ENCODE measurements at regions not wholly inside any gene's neighbourhood (a gene's known extent, or its start where the extent isn't known, plus 50 kb on each side); places are given as distances from the start of the nearest gene placed in this dataset.
"Not testable (repeated sequence)": the region's sequence is repeated elsewhere in the genome, so short reads cannot be mapped to it uniquely, and the experiment has no call there.

DNA sequence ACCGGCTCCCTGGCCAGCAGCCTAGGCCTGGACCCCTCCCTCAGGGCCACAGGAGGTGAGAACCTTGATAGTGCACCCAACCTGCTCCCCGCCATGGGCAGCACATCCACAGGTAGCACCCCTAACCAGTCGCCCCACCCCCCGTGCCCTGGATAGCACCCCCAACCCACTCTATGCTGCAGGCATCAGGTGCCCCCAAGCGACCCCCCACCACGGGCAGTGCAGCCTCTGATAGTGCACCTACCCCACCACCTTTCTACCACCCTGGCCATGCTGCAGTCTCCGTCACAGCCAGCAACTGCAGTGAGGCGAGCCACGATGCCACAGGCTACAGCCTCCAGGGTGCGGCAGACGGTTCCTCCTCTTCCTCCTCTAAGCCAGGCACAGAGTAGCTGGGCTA is 55.6 kb downstream of the SOWAHC start:
- H3K4me1 Mint-ChIP-seq, result no peaks in the 10 kb centered on the region
- DNase-seq (no peak), ATAC-seq (no peak)
- no peak overlapping the region for H3K4me3 Mint-ChIP-seq
- H3K27ac Mint-ChIP-seq, result no peak overlapping the region
- H3K36me3 Mint-ChIP-seq, result no peaks in the 10 kb centered on the region
- peaks cover 0 to 18% (median 7%) of the 10 kb centered on the region in 5 donors for H3K27me3 Mint-ChIP-seq
- POLR2A ChIA-PET, result no interaction called here
- H3K9me3 Mint-ChIP-seq, result no peaks in the 10 kb centered on the region

DNA sequence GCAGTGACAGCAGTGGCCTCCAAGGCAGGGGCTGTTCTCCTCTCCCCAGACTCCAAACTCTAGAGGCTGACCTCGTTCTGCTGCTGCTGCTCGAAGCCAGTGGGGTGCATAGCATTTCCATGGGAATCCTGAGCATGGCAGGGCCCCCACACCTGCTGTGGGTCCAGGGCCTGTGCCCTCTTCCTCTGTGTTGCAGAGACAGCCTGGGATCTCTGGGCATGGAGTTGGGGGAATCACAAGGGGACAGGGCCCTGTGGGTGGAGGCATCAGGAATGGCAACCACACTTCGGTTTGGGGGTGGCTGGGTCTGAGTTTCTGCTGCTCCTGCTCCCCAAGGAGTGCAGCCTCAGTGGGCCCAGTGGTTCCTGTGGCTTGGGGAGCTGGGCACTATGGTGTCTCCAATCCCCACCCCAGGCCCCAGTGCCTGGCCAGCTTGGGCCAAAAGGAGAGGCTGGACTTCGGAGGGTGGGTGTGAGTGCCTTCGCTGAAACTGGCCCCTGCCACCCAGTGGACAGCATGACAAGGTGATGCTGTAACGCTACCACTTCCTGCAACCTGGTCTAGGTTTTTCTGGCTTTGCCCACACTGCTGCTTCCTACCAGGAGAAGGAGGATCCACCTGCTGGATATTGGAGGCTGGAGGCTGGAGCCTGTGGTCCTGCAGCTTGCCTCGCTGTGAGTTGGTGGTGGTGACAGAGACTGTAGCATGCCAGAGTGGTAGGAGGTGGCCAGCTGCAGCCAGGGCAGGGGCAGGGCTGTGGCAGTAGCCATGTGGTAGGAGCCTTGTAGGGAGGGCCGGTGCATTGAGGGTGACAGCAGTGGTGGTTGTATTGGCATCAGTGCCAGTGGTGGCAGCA is 56.6 kb downstream of the SOWAHC start:
- H3K36me3 Mint-ChIP-seq, result no peaks in the 10 kb centered on the region
- POLR2A ChIA-PET, result no interaction called here
- H3K9me3 Mint-ChIP-seq, result no peaks in the 10 kb centered on the region
- no peaks in the 10 kb centered on the region for H3K4me1 Mint-ChIP-seq
- ATAC-seq (no peak), DNase-seq (no peak)
- peak overlapping the region in 1 of 10 donors; percentile 43 for H3K4me3 Mint-ChIP-seq
- no peak overlapping the region for H3K27ac Mint-ChIP-seq
- peaks cover 0 to 19% (median 10%) of the 10 kb centered on the region in 5 donors for H3K27me3 Mint-ChIP-seq

- Mint-ChIP-seq H3K27ac (no peak overlapping the region), H3K4me1 (no peaks in the 10 kb centered on the region), H3K27me3 (peaks cover 7 to 31% (median 15%) of the 10 kb centered on the region in 5 donors), H3K36me3 (no peaks in the 10 kb centered on the region), H3K4me3 (no peak overlapping the region), H3K9me3 (no peaks in the 10 kb centered on the region)
- POLR2A ChIA-PET, result no interaction called here
- no peak for ATAC-seq
- DNase-seq, result no peak
These were observed 60.9 kb downstream of the SOWAHC start for GRCh38 chr2:109674894-109675534.

- H3K27ac Mint-ChIP-seq, result no peak overlapping the region
- DNase-seq (no peak), ATAC-seq (no peak)
- H3K27me3 Mint-ChIP-seq, result peaks cover 7 to 32% (median 15%) of the 10 kb centered on the region in 5 donors
- H3K9me3 Mint-ChIP-seq, result no peaks in the 10 kb centered on the region
- POLR2A ChIA-PET, result no interaction called here
- no peak overlapping the region for H3K4me3 Mint-ChIP-seq
- H3K36me3 Mint-ChIP-seq, result no peaks in the 10 kb centered on the region
- no peaks in the 10 kb centered on the region for H3K4me1 Mint-ChIP-seq
These were observed 61.6 kb downstream of the SOWAHC start for GRCh38 chr2:109675666-109676345.

- Mint-ChIP-seq H3K4me3 (no peak overlapping the region), H3K27ac (no peak overlapping the region), H3K36me3 (no peaks in the 10 kb centered on the region), H3K4me1 (no peaks in the 10 kb centered on the region), H3K9me3 (no peaks in the 10 kb centered on the region), H3K27me3 (peaks cover 9 to 30% (median 15%) of the 10 kb centered on the region in 5 donors)
- ATAC-seq (no peak), DNase-seq (no peak)
- POLR2A ChIA-PET, result no interaction called here
These were observed 62.3 kb downstream of the SOWAHC start for GRCh38 chr2:109676346-109676902.

GRCh38 chr2:109677121-109677731 is 63.1 kb downstream of the SOWAHC start:
- POLR2A ChIA-PET, H3K36me3 Mint-ChIP-seq, ATAC-seq, H3K4me3 Mint-ChIP-seq, H3K4me1 Mint-ChIP-seq, DNase-seq, H3K9me3 Mint-ChIP-seq, H3K27ac Mint-ChIP-seq: not testable (repeated sequence)
- H3K27me3 Mint-ChIP-seq, result peaks cover 6 to 30% (median 15%) of the 10 kb centered on the region in 5 donors

DNA sequence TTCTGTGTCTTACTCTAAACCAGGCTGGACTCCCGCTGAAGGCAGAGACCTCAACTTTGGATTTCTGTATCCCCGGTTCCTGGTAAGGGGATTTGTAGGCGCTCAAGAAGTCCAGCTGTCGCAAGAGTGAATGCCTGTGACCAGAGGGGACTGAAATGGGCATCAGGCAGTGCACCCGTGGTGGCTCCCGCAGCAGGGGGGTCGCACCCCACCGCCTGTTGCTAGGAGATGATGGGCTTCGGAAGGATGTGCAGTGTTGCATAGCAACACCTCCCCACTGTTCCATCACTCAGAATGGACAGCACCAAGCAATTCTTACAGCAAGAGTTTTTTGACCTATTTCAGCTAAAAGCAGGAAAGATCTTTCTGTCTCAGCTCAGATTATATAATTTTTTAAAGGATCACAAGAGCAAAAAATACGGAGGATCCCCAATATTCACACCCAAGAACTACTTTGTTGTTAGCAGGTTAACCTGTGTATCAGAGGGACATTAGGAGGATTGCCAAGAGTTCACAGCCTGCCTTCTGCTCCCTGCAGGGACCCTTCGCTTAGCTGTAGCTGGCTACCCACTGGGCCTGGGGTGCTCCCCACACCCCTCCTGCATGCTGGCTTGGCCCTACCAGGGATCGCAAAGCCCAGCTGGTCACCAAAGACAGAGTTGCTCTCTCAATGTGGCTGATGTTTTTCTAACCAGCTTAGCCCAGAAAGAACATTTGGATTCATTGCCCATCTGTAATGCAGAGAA is 63.8 kb downstream of the SOWAHC start:
- H3K27me3 Mint-ChIP-seq, result peaks cover 5 to 30% (median 15%) of the 10 kb centered on the region in 5 donors
- no peaks in the 10 kb centered on the region for H3K9me3 Mint-ChIP-seq
- ATAC-seq, result no peak
- DNase-seq, result no peak
- POLR2A ChIA-PET, result interaction anchor here (0.5 kb wide), 1 partner anchor 817 kb away, joined by 3 read pairs; no protein-coding TSS in a partner anchor
- H3K4me1 Mint-ChIP-seq, result no peaks in the 10 kb centered on the region
- no peak overlapping the region for H3K27ac Mint-ChIP-seq
- H3K4me3 Mint-ChIP-seq, result no peak overlapping the region
- H3K36me3 Mint-ChIP-seq, result no peaks in the 10 kb centered on the region

DNA sequence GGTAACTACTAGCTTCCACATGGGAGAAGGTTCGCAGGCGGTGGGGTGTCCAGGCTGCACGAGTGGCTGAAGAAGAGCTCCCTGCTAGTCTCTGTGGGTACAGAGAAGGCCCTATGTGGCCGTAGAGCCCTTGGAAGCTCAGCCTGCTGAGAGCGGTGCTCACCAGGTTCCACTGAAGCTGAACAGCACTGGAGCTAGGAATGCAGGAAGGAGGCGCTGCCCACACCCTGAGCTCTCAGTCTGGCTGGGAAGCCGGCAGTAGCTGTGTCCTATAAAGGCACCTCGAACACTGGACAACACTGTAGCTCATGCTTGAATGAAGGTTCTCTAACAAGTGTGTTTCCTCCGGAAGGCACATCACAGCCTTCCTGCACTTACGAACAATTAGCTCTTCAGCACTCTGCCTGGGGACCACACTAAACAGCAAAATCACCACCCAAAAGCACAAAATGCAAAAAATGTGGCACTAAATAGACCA is 64.6 kb downstream of the SOWAHC start:
- ATAC-seq, H3K36me3 Mint-ChIP-seq, H3K9me3 Mint-ChIP-seq, POLR2A ChIA-PET, H3K4me1 Mint-ChIP-seq, H3K4me3 Mint-ChIP-seq, H3K27ac Mint-ChIP-seq, DNase-seq: not testable (repeated sequence)
- H3K27me3 Mint-ChIP-seq, result peaks cover 5 to 30% (median 15%) of the 10 kb centered on the region in 5 donors

DNA sequence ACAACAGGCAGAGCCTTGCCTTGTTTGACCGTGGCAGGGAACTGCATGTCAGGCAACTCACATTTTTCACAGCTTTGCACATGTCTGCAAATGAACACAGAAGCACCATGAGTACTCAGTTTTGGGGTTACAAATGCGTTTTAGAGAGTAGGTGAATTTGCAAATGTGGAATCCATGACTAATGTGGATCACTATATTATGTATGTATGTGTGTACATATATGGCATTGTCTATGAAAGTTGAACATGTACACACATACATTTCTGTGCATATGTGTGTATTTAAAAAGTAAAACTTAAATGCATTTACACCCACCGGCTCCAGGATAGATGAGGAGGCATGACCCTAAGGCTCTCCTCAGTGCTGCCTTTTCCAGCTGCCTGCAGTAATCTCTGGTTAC is 65.1 kb downstream of the SOWAHC start:
- Mint-ChIP-seq H3K36me3 (no peaks in the 10 kb centered on the region), H3K27me3 (peaks cover 5 to 30% (median 15%) of the 10 kb centered on the region in 5 donors), H3K4me1 (no peaks in the 10 kb centered on the region), H3K4me3 (no peak overlapping the region), H3K9me3 (no peaks in the 10 kb centered on the region), H3K27ac (no peak overlapping the region)
- POLR2A ChIA-PET, result no interaction called here
- DNase-seq (no peak), ATAC-seq (no peak)

GRCh38 chr2:109679626-109680025 is 65.5 kb downstream of the SOWAHC start:
- H3K36me3 Mint-ChIP-seq, result no peaks in the 10 kb centered on the region
- H3K9me3 Mint-ChIP-seq, result no peaks in the 10 kb centered on the region
- ATAC-seq, result no peak
- H3K27me3 Mint-ChIP-seq, result peaks cover 4 to 29% (median 15%) of the 10 kb centered on the region in 5 donors
- POLR2A ChIA-PET, result no interaction called here
- no peak overlapping the region for H3K27ac Mint-ChIP-seq
- no peak overlapping the region for H3K4me3 Mint-ChIP-seq
- DNase-seq, result no peak
- no peaks in the 10 kb centered on the region for H3K4me1 Mint-ChIP-seq

DNA sequence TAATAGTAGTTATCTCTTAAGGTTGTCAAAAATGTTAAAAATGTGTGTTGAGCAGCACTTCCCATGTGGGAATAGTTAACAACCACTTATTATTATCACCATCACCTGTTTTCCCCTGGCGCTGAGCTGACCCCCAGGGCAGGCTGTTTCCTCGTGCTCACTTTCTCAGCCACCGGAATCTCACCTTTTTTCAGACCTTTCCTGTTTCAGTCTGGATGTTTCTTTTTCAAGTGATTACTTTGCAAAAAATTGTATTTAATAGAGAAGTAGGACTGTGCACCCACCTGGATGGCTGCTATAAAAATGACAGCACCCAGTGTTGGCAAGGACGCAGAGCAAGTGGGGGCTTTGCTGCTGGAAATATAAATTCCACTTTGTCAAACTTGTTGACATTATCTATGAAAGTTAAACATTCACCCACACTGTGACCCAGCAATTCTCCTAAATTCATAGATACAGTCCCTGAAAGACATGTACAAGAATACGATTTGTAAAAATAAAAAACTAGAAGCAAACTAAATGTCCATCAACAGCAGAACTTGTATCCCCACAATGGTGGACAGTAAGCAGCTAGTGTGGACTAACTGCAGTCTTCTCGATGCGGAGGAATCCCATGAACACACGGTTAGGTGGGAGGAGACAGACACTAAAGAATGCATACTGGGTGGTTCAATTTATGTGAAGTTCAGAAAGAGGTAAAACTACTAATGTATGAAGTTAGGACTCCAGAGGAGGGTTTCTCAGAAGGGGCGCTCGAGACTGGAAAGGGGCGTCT is 66.5 kb downstream of the SOWAHC start:
- Mint-ChIP-seq H3K27ac (peak overlapping the region in 1 of 10 donors; percentile 58), H3K36me3 (no peaks in the 10 kb centered on the region), H3K4me3 (no peak overlapping the region), H3K9me3 (no peaks in the 10 kb centered on the region), H3K4me1 (peaks cover 0 to 2% (median 0%) of the 10 kb centered on the region in 4 donors), H3K27me3 (peaks cover 4 to 32% (median 24%) of the 10 kb centered on the region in 5 donors)
- ATAC-seq (no peak), DNase-seq (no peak)
- POLR2A ChIA-PET, result no interaction called here
